ELR (cell line): ENCODE measurements at regions not wholly inside any gene's neighbourhood (a gene's known extent, or its start where the extent isn't known, plus 50 kb on each side); places are given as distances from the start of the nearest gene placed in this dataset.
A peak's percentile ranks its signal among the peaks of the same experiment; 100 is the strongest.

ENCODE experiments used
- DNase-seq: peaks from one replicate; pipeline ENCODE4 v3.0.0-alpha.2; 2015; ENCODE audit warnings: low read depth

DNA sequence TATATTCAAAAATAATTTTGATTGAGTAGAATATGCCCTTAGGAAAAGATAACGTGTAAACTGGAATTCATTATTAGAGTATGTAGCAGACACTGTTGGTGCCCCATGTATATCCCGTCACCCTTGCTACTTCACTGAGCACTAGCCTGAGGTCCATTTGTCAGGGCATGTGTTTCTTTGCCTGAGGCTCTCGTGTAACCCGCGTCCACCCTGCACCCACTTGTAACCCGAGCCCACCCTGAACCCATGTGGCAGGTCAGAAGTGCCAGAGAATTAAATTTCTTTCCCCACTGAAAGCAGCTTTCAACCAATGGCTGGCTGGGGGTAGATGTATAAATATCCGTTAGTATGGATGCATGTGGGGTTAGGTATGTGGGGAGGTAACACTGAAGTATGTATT is 474.2 kb upstream of the ZNF385D start:
- no peak for DNase-seq

DNA sequence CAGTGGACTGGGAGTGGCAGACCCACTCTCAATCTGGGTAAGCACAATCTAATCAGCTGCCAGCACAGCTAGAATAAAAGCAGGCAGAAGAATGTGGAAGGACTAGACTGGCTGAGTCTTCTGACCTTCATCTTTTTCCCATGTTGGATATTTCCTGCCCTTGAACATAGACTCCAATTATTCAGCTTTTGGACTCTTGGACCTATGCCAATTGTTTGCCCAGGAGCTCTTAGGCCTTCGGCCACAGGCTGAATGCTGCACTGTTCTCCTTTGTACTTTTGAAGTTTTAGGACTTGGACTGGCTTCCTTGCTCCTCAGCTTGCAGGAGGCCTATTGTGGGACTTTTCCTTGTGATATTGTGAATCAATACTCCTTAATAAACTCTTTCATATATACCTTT is 477.7 kb upstream of the ZNF385D start:
- DNase-seq: no peak

DNA sequence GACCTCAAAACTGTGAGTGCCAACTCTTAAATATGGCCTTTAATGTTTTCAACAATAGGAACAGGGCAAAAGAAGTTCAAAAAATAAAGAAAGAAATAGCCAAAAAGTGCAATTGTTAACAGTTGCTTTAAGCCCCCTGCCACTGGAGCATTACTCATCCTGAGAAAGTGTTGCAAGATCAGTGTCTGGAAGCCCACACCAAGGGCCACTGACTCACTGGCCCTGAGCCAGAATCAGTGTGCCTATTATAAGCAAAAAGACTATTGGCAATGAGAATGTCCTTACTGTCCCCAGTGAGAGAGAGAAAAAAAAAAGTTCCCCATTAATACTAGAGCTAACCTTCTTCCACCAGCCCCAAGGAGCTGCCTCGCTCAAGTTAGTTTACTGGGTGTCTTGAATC is 480.1 kb upstream of the ZNF385D start:
- no peak for DNase-seq

DNA sequence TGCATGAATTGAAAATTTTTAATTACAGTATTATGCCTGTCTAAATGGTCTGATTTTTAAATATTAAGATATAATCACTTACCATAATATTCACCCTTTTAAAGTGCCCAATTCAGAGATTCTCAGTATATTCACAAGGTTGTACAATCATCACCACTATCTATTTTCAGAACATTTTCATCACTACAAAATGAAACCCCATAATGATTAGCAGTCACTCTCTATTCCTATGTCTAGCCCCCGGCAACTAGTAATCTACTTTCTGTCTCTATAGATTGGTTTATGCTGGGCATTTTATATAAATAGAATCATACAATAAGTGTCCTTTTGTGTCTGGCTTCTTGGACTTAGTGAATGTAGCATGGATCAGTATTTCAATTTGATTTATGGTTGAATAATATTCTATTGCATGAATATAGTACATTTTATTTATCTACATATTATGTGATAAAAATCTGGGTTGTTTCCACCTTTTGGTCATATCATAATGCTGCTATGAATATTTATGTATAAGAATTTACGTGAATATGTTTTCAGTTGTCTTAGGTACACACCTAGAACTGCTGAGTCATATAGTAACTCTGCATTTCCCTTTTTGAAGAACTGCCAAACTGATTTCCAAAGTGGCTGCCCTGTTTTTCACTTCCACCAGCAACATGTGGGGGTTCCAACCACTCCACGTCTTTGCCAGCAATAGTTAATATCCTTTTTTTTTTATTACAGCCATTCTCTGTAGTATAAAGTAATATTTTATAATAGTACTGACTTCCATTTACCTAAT is 485.7 kb upstream of the ZNF385D start:
- DNase-seq: no peak

DNA sequence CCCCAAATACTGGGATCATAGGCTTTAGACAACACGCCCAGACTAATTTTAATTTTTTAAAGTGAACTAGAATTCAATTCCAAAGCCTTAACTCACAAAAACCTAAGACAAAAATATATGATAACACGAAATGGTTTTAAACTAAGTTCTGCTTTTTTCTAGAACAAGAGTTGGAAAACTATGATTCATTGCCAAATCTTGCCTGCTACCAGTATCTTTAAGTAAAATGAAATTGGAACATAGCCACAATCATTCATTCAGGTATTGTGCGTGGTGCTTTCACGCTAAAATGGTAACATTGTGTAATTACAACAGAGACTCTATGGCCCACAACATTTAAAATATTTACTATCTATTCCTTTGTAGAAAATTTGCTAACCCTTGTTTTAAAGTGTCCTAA is 488.0 kb upstream of the ZNF385D start:
- DNase-seq: no peak

DNA sequence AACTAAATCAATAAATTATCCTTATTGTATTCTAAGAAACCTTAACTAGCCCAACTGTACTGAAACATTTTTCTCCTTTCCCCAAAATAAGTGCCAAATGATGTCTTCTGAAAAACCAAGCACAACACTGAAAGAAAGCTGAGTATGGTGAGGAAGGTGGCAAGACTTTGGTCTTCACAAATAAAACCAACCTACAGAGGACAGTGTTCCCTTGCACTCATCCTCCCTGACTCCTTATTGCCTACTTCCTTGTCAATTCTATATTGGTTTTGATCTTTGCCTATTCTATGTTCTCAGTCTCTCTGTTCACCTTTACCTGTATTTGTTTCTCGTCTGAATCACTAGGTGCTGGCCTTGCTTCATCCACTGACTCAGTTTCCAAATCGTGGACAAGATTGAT is 490.1 kb upstream of the ZNF385D start:
- no peak for DNase-seq

DNA sequence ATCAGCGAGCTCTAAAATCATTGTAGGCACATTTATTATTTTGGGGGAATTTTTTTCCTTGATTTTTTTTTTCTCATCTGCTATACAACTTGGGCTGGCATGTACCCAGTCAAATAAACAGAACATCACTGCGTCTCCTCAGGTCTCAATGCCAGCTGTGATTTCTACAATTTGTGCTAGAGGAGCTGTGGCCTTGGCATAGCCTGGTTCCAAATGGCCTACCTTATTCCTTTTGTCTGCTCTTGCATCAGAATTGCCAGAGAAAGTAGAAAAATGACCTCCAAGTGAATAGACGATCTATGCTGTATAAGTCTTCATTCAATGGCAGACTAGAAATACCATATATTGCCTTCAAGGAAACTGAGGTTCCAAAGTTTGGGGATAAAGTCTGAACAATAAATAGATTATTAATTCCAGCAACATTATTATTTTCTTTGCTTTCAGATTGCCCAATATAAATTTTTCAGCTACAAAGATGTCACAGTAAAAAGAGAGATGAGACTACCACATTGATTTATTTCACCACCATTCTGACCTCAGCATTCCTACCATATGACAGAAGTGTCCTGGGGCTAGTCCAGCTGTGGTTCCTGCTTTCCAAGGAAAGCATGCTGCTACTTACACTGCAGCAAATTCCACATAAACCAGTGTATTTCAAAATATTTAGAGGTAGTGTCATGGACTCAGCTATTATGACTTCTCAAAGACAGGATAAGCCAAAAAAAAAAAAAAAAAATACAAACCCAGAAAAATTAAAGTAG is 493.9 kb upstream of the ZNF385D start:
- peak; percentile 82 for DNase-seq

DNA sequence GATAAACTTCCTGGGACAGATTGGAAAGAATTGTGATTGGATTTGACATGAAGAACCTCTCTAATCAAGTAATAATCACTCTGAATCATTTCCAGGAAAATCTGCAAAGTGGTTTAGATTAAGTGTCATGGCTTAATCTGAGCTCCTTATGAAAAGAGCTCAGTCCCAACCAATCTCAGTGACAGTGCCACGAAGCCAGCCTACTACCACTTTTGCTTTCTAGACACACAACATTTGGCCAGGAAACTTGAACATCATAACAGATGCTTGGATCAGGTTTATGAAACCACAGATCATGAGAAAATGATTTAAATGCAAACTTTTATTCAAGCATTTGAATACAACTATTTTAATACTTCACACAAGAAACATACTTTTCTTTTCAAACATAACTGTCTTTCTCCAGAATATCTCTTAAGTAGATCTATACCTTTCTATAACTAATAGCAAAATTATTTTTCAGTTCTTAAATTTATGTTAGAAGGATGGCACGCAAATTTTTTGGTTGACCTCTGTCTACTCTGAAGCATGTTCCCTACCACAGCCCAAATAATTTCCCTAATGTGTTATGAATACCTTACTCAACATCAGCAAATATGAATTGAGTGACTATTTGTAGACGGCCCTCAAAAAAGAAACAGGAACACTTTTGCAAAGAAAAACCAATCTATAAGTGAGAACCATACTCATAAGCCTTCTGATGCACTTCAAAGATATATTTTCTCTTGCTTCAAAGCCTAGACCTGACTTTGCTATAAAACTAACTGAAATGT is 495.0 kb upstream of the ZNF385D start:
- no peak for DNase-seq

DNA sequence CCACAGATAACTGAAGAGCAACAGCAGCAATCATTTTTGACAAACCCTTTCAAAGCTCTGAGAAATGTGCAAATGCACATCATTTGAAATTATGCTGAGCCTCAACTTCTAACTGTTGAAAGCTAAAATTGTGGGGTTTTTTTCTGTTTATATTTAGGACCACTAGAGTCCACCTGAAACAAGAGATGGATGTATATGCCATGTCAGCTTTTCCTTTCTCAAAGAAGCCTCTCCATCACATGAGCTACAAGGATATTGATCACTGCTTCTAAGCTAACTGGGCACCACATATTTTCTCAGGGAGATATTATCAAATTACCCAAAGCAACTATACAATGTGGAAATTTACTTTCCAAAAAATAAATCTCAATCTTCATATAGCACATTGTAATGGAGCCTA is 498.6 kb upstream of the ZNF385D start:
- no peak for DNase-seq

DNA sequence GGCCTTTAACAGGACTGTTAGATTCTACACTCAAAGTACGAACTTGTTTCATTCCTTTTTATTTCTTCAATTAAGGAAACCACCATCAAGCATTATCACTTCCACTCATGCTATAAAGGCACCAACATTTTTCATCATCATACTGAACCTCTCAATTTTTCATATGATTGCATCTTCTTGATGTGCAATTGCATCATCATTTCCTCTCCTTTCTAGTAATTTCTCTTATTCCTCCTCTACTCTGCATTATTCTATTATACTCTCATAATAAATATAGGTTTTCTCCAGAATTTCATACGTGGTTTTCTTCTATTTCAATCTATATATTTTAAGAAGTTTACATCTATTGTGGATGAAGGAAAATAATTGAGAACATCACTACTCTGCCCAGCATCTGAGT is 506.2 kb upstream of the ZNF385D start:
- no peak for DNase-seq

DNA sequence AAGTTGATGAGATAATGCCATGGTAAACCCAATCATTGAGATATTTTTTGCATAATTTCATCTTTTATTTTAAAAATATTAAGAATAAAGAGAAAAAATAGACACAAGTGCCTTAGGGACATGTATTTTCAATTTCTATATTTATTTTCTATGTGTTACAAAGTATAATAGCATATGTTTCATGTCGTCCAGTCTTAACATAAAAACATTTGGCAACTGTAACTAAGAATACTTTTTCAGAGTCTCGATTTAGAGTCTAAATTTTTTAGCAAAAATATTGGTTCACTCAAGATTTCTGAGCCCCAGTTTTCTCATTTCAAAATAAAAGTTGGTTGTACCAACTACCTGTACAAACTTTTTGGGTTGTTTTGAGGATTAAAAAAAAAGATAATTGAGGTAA is 511.4 kb upstream of the ZNF385D start:
- DNase-seq: no peak

DNA sequence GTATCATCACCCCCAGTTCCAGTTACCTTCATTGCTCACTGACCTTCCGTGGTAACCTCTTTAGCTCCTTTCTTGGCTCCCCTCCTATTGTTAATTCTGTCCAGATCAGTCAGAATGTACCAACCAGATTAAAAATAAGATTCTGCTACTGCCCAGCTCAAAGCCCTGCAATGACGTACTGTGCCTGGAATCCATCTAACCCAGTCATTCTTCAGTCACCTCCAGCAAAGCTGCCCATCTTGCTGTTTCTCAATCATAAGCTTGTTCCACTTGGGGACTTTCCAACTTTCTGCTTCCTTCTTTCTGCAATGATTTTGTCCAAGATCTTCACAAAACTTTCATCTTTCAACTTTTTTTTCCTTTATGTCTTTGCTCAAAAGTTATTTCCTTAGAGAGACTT is 512.0 kb upstream of the ZNF385D start:
- DNase-seq: peak; percentile 74

DNA sequence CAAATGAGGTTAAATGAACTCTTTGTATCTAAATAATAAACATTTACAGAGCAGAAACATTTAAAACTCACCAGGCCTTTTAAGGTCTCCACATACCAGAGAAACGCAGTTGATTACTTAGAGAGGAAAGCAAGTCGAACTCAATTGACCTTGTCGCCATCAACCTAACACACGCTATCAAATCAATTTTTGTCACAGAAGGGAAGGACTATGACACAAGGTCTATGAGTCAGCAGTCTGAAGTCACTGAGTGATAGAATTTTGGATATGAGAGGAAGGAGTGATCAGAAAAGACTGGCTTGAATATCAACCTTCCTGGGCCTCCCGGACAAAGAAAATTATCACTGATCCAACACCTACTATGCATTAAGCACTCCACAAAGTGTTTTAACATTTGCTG is 514.4 kb upstream of the ZNF385D start:
- no peak for DNase-seq

DNA sequence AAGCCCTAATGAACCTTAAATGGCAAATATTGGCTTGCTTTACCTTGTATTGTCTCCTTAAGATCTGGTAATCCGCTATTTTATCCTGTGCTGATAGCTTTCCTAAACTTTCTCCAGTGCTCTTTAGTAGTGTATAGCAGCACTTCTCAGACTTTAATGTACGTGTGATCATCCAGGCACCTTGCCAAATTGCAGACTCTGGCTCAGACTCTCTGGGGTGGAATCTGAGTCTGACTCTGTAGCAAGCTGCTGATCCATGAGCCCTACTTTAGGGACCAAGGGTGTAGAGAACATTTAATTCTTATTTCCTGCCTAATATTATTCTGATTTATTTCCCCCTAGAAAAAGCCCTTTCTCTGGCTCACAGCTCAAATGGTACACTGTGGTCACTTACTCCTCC is 518.8 kb upstream of the ZNF385D start:
- peak; percentile 20 for DNase-seq

DNA sequence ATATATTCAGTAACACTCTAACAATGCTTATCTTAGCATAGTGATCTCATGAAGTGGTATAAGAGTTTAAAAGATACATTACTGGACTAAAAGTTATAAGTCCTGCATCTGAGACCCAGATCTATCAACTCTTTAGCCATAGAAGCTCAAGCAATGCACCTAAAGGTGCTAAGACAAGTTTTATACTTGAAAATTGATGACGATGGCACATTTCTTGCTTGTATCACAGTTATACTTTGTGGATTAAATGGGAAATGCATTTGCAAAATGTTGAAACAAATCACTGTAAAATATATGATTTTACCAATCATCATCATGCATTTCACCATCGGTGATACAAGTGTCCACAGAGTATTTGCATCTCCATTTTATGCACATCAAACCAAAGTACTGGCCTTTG is 525.3 kb upstream of the ZNF385D start:
- DNase-seq: no peak

DNA sequence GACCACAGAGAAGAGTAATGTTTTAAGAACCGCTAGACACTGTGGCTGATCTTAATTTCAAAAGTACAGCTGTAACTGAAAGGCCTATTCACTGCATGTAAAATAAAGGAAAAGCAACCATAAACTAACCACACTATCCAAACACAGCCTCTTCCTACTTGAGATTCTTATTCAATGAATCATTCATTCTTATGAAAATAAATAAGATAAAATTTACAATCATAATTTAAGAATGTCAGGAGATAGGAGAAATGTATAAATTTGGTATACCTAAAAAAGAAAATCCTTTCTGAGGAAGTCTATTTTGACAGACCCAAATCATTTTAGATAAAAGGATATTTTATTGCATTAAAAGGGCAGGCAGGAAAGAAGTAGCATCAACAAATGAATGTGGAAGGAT is 533.5 kb upstream of the ZNF385D start:
- peak; percentile 61 for DNase-seq

DNA sequence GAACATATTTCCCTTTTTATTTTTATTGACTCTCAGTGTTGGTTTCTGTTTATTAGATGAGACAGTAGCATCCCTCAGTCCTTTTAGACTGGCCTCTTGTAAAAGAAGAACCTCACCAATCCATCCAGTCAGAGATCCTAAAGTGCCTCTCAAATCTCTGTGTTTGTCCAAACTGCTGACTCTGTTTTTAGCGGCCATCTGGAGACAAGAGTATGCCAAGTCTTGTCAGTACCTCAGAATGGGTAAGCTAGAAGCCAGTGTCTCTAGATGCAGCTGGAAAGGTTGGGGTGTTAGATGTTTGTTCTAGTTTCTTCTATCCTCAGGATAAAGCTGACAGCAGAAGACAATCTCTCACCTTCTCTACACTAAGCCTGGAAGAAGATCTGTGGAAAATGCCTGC is 537.7 kb upstream of the ZNF385D start:
- no peak for DNase-seq

DNA sequence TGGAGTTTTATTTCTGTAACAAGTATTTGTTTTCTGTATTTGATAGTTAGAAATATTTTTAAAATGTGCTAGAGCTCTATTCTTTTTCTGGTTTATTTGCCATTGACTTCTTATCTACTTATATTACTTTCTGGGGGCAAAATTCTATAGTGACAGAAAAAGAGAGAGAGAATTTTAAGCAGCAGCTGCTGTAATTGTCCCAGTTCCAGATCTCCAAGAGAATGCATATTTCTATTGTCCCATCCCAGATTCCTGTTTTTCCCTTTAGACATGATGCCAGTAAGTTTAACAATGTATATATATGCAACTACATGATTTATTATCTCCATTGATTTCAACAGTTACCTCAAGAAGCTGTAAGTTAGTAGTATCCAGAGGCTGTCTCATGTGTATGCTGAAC is 541.7 kb upstream of the ZNF385D start:
- no peak for DNase-seq

DNA sequence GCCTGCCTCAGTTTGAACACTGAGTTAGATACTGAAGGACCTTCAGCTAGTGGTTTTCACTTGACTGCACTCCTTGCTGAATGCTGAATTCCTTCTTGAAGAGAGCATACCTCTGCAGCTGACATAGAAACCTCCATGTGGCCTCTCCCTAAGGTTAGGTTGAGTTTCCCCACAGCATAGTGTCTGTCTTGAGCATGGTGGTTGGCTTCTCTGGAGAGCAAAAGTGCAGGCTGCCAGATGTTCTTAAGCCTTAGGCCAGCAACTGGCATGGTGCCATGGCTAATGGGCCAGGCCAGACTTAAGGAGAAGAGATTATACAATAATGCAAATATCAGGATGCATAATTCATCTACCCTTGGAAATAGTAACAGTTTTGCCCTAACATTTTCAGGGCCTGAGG is 545.6 kb upstream of the ZNF385D start:
- no peak for DNase-seq

DNA sequence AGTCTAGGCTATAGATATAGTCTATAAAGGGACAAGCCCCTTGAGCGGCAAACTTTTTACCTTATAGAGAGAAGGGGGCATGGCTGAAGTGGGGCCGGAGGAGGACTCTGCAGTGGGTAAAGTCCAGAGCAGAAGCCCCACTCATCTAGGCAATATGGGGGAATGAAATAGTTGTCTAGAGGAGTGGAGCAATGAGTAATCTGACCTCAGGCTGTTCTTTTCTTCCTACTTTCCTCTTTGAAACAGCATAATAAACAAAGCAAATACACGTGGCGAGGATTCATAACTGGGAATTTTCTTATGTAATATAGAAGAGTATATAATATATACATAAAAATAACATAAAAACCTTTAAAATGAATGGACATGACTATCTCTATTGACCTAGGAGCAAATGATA is 546.4 kb upstream of the ZNF385D start:
- peak; percentile 28 for DNase-seq

DNA sequence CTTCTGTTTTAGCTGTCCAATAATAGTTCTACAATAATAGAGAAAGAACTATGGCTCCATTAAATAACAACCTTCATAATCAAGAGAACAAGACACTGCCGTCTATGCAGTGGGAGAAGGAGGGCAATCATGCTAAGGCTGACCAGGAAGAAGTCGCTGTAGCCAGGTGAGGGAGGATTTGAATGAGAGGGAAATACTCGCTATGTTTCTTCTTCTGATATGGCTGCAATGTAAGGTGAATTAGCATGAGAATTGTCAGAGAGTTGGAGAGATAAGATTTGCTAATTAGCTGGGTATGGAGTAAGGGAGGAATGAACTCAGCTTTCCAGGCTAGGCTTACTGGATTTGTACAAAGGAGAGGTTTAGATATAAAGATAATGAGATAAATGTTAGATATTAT is 555.4 kb upstream of the ZNF385D start:
- no peak for DNase-seq

DNA sequence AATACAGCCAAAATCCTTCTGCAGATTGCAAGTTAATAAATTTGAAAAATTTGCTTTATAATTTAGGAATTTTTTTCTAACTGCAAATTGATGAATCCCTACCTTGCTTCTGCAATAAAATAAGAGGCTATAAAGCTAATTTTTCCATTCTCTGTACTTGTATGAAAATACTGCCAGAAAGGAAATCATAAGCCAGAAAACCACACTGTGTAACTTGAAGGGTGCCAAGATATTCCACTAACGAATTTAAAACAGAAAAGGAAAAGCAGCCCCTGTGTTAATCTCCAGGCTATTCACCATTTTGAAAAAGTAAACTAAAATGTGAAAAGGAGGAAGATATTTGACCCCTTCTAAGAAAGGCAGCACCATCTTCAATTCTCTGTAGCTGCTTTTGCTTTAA is 557.9 kb upstream of the ZNF385D start:
- DNase-seq: no peak

DNA sequence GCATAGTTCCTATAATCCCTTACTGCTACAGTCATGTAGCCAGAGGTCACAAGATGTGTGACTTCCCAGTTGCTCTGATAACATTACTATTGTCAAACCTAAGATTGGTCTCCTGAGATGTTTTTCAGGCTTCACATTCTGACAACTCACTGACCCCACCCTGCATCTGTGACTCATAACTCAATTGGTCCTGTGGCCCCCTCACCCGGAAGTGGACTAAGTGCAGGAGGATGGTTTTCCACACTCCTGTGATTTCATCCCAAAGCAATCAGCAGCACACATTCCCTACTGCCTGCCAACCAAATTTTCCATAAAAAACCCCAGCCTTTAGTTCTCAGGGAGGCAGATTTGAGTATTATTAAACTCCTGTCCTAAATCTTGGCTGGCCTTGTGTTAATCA is 564.9 kb upstream of the ZNF385D start:
- peak; percentile 18 for DNase-seq
